Thyroid gland (tissue), 4 donors: ENCODE measurements at regions not wholly inside any gene's neighbourhood (a gene's known extent, or its start where the extent isn't known, plus 50 kb on each side); places are given as distances from the start of the nearest gene placed in this dataset.

Source experiments
- CTCF ChIP-seq, 6 experiments: fragments of 200-600 bp in 3 of 6; fragments of 450-650 bp in 3 of 6; sonication (generic) in 3 of 6; IDR thresholded peaks; one replicate each; pipeline ENCODE4 v1.5.1; 2016 to 2019; ENCODE audit warnings: antibody characterized with exemption in 6 of 6, mild to moderate bottlenecking in 2 of 6, inconsistent platforms in 1 of 6, moderate library complexity in 1 of 6
- POLR2A ChIP-seq, 2 donors: fragments of 450-650 bp; IDR thresholded peaks; one replicate each; pipeline ENCODE4 v1.6.1; 2017; ENCODE audit warnings: antibody characterized with exemption in 2 of 2, mild to moderate bottlenecking in 2 of 2, moderate library complexity in 1 of 2

- TF ChIP-seq CTCF (IDR thresholded peaks at IDR 0.05) (no peak), POLR2A (IDR thresholded peaks at IDR 0.05) (no peak)
Observed at GRCh38 chr18:40524881-40525280, 1430.2 kb upstream of the PIK3C3 start.
